ENCODE measurements at regions not wholly inside any gene's neighbourhood (a gene's known extent, or its start where the extent isn't known, plus 50 kb on each side); places are given as distances from the start of the nearest gene placed in this dataset.

DNA sequence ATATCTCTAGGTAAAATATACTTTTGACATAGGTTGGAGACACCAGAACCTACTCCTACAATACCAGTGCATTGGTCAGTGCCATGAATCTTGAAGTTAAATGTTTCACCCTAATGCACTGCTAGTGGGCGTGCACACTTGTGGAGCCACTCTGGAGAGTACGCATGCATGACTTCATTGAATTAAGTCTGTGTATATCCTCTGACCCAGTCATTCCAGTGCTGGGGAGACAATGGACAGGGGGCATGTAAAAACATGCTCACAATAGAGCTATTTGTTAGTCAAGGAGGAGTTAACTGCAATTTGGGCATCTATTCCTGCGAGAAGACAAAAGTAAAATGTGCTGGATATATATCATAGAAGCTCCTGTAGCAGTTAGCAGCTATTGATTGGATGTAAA lies 335.4 kb upstream of the NCAM1 start:
- ChIA-PET POLR2A (no interaction called here), CTCF (ENCODE audit: low intra/inter-chr PET ratio, low total read pairs) (no interaction called here)
- Histone ChIP-seq H3K27ac (ENCODE audit: extremely low read length, insufficient read depth, low read length) (no peak overlapping the region), H2AFZ (ENCODE audit: low read length) (no peak overlapping the region), H3K4me2 (ENCODE audit: low read depth, low read length) (no peak overlapping the region), H4K20me1 (ENCODE audit: insufficient read depth, low read length) (no peaks in the 10 kb centered on the region), H3K4me1 (ENCODE audit: insufficient read depth, low read length) (no peaks in the 10 kb centered on the region), H3K9me3 (ENCODE audit: low read length) (no peaks in the 10 kb centered on the region), H3K27me3 (ENCODE audit: control insufficient read depth in 1 of 2, insufficient read depth in 2 of 2, low read length in 2 of 2) (peaks cover 0 to 5% of the 10 kb centered on the region in 2 experiments; a peak in 1 of 5 replicates), H3K79me2 (ENCODE audit: insufficient read depth, low read length) (no peaks in the 10 kb centered on the region), H3K9ac (ENCODE audit: insufficient read depth, low read depth, low read length) (no peak overlapping the region), H3K4me3 (replicated peaks in 1 of 3; ENCODE audit: insufficient read depth in 1 of 3, low read depth in 2 of 3, low read length in 3 of 3) (no peak overlapping the region), H3K36me3 (replicated peaks in 1 of 2; ENCODE audit: control insufficient read depth in 1 of 2, insufficient read depth in 2 of 2, low read length in 2 of 2) (no peaks in the 10 kb centered on the region)
- in situ Hi-C loops (cut with HindIII; ENCODE audit: extremely low pct_ligation_motif_present, low pct_unique_long_range_greater_than_20kb) (no loop called here), intact Hi-C loops (cut with micrococcal nuclease; ENCODE audit: unreplicated experiment) (no loop called here)
- DNase-seq (ENCODE audit: low spot score) (no peak), ATAC-seq (no peak), FAIRE-seq (no peak)
- TF ChIP-seq ELF4 (CRISPR knock-in tag; IDR thresholded peaks at IDR 0.05; ENCODE audit: borderline replicate concordance) (no peak), ZNF841 (CRISPR knock-in tag; IDR thresholded peaks at IDR 0.05; ENCODE audit: borderline replicate concordance) (no peak), ZNF451 (CRISPR knock-in tag; IDR thresholded peaks at IDR 0.05) (no peak), ZBTB34 (CRISPR knock-in tag; IDR thresholded peaks at IDR 0.05) (no peak), TRIM24 (CRISPR knock-in tag; IDR thresholded peaks at IDR 0.05) (no peak), ZNF883 (CRISPR knock-in tag; IDR thresholded peaks at IDR 0.05; ENCODE audit: not compliant biosample characterization) (no peak), NFE2L1 (CRISPR knock-in tag; IDR thresholded peaks at IDR 0.05; ENCODE audit: borderline replicate concordance) (no peak)
- TF ChIP-seq, protein P1, sequence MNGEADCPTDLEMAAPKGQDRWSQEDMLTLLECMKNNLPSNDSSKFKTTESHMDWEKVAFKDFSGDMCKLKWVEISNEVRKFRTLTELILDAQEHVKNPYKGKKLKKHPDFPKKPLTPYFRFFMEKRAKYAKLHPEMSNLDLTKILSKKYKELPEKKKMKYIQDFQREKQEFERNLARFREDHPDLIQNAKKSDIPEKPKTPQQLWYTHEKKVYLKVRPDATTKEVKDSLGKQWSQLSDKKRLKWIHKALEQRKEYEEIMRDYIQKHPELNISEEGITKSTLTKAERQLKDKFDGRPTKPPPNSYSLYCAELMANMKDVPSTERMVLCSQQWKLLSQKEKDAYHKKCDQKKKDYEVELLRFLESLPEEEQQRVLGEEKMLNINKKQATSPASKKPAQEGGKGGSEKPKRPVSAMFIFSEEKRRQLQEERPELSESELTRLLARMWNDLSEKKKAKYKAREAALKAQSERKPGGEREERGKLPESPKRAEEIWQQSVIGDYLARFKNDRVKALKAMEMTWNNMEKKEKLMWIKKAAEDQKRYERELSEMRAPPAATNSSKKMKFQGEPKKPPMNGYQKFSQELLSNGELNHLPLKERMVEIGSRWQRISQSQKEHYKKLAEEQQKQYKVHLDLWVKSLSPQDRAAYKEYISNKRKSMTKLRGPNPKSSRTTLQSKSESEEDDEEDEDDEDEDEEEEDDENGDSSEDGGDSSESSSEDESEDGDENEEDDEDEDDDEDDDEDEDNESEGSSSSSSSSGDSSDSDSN (CRISPR knock-in tag; IDR thresholded peaks at IDR 0.05) = no peak
- TF ChIP-seq, protein P2, sequence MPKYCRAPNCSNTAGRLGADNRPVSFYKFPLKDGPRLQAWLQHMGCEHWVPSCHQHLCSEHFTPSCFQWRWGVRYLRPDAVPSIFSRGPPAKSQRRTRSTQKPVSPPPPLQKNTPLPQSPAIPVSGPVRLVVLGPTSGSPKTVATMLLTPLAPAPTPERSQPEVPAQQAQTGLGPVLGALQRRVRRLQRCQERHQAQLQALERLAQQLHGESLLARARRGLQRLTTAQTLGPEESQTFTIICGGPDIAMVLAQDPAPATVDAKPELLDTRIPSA (CRISPR knock-in tag; IDR thresholded peaks at IDR 0.05; ENCODE audit: borderline replicate concordance) = no peak
- TF ChIP-seq, protein P3, sequence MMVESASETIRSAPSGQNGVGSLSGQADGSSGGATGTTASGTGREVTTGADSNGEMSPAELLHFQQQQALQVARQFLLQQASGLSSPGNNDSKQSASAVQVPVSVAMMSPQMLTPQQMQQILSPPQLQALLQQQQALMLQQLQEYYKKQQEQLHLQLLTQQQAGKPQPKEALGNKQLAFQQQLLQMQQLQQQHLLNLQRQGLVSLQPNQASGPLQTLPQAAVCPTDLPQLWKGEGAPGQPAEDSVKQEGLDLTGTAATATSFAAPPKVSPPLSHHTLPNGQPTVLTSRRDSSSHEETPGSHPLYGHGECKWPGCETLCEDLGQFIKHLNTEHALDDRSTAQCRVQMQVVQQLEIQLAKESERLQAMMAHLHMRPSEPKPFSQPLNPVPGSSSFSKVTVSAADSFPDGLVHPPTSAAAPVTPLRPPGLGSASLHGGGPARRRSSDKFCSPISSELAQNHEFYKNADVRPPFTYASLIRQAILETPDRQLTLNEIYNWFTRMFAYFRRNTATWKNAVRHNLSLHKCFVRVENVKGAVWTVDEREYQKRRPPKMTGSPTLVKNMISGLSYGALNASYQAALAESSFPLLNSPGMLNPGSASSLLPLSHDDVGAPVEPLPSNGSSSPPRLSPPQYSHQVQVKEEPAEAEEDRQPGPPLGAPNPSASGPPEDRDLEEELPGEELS (CRISPR knock-in tag; IDR thresholded peaks at IDR 0.05) = no peak
- BruUV-seq (replicated peaks) = no TSS peak
- WGBS (ENCODE audit: low lambda C conversion rate) = 16% methylated on average over 3 of the region's 3 CpGs

Measured in HepG2 (cell line).